ENCODE measurements at regions not wholly inside any gene's neighbourhood (a gene's known extent, or its start where the extent isn't known, plus 50 kb on each side); places are given as distances from the start of the nearest gene placed in this dataset.

- peak in 1 of 4 donors; percentile 9 for DNase-seq (ENCODE audit: low read depth in 4 of 4, low spot score in 2 of 4)
These were observed 99.4 kb upstream of the BCL11A start for GRCh38 chr2:60652832-60653340.

- DNase-seq (ENCODE audit: low read depth in 4 of 4, low spot score in 2 of 4) = no peak
These were observed 98.4 kb upstream of the PAPOLG start for GRCh38 chr2:60657673-60658072.

GRCh38 chr2:60659026-60659425 lies 97.0 kb upstream of the PAPOLG start:
- no peak for DNase-seq (ENCODE audit: low read depth in 4 of 4, low spot score in 2 of 4)

GRCh38 chr2:60661073-60661738 lies 94.9 kb upstream of the PAPOLG start:
- no peak for DNase-seq (ENCODE audit: low read depth in 4 of 4, low spot score in 2 of 4)

- DNase-seq (ENCODE audit: low read depth in 4 of 4, low spot score in 2 of 4) = no peak
These were observed 93.3 kb upstream of the PAPOLG start for GRCh38 chr2:60662781-60663180.

GRCh38 chr2:60671966-60672365 lies 84.1 kb upstream of the PAPOLG start:
- DNase-seq (ENCODE audit: low read depth in 4 of 4, low spot score in 2 of 4) = no peak

- peak; percentile 21 to 70 (median 47) for DNase-seq (ENCODE audit: low read depth in 4 of 4, low spot score in 2 of 4)
These were observed 81.4 kb upstream of the PAPOLG start for GRCh38 chr2:60674524-60675165.

- no peak for DNase-seq (ENCODE audit: low read depth in 4 of 4, low spot score in 2 of 4)
These were observed 80.8 kb upstream of the PAPOLG start for GRCh38 chr2:60675301-60675700.

GRCh38 chr2:60676706-60677330 lies 79.2 kb upstream of the PAPOLG start:
- no peak for DNase-seq (ENCODE audit: low read depth in 4 of 4, low spot score in 2 of 4)

- DNase-seq (ENCODE audit: low read depth in 4 of 4, low spot score in 2 of 4) = no peak
These were observed 78.7 kb upstream of the PAPOLG start for GRCh38 chr2:60677356-60677755.

- DNase-seq (ENCODE audit: low read depth in 4 of 4, low spot score in 2 of 4) = no peak
These were observed 77.5 kb upstream of the PAPOLG start for GRCh38 chr2:60678551-60678950.

- no peak for DNase-seq (ENCODE audit: low read depth in 4 of 4, low spot score in 2 of 4)
These were observed 76.9 kb upstream of the PAPOLG start for GRCh38 chr2:60679036-60679780.

- DNase-seq (ENCODE audit: low read depth in 4 of 4, low spot score in 2 of 4) = no peak
These were observed 62.5 kb upstream of the PAPOLG start for GRCh38 chr2:60693551-60693950.

GRCh38 chr2:60695793-60696192 lies 60.3 kb upstream of the PAPOLG start:
- no peak for DNase-seq (ENCODE audit: low read depth in 4 of 4, low spot score in 2 of 4)

- no peak for DNase-seq (ENCODE audit: low read depth in 4 of 4, low spot score in 2 of 4)
These were observed 56.5 kb upstream of the PAPOLG start for GRCh38 chr2:60699617-60700016.

GRCh38 chr2:60706021-60706420 lies 50.0 kb upstream of the PAPOLG start:
- no peak for DNase-seq (ENCODE audit: low read depth in 4 of 4, low spot score in 2 of 4)

Measured in left renal cortex interstitium (tissue), 4 donors.